HCT116 (cell line): ENCODE measurements at regions not wholly inside any gene's neighbourhood (a gene's known extent, or its start where the extent isn't known, plus 50 kb on each side); places are given as distances from the start of the nearest gene placed in this dataset.

ENCODE experiments used
- ATAC-seq: fragments of 200-7000 bp; cut with Tn5 transposase; 2 replicates; pipeline ENCODE4 v1.9.1; 2020; ENCODE audit warnings: mild to moderate bottlenecking, moderate library complexity
- BruUV-seq: library from RNA; stranded (reverse); fragments of 400-500 nt; replicated peaks from 2 replicates; lab custom pipeline; 2021; lab: Mats Ljungman, UMichigan
- CTCF ChIA-PET: fragments of 300-600 bp; sonication (Branson Sonifier 250); formaldehyde crosslinking; loops from one replicate; lab custom pipeline; 2021; ENCODE audit warnings: antibody characterized with exemption; lab: Charles Lee
- POLR2A ChIA-PET: fragments of 300-600, 350-600 bp; sonication (Branson Sonifier 250); formaldehyde crosslinking; loops from one replicate; lab custom pipeline; 2021; ENCODE audit warnings: antibody characterized with exemption; lab: Charles Lee
- RAD21 ChIA-PET, 2 experiments: fragments of 300-600 bp; sonication (Branson Sonifier 250); formaldehyde crosslinking; loops; one replicate each; lab custom pipeline; 2023; ENCODE audit warnings: low total read pairs in 2 of 2; ENCODE audit not compliant: uncharacterized antibody in 2 of 2, unreplicated experiment in 2 of 2, low non-redundant PET in 1 of 2; lab: Charles Lee
- DNase-seq: peaks from one replicate; pipeline ENCODE4 v3.0.0-alpha.2; 2010; ENCODE audit warnings: low read depth, low spot score
- H2AFZ ChIP-seq: fragments of 200-600 bp; shearing (Covaris generic), sonication (generic); 2 replicates; pipeline ENCODE4 v1.6.1; 2017; ENCODE audit warnings: low read depth, mixed run types, mixed read lengths, antibody characterized with exemption, low read length; ENCODE audit not compliant: poor library complexity, severe bottlenecking
- H3K27ac ChIP-seq: 2 replicates; pipeline ENCODE4 v1.5.1; 2012; ENCODE audit warnings: low read depth, low read length
- H3K27me3 ChIP-seq: fragments of 200-600 bp; sonication (generic); 2 replicates; pipeline ENCODE4 v1.6.1; 2016; ENCODE audit warnings: mixed run types, low read length, mixed read lengths; ENCODE audit not compliant: insufficient read depth
- H3K36me3 ChIP-seq, 2 experiments: fragments of 200-500 bp in 1 of 2; fragments of 200-600 bp in 1 of 2; sonication (Bioruptor generic) in 1 of 2; sonication (generic) in 1 of 2; 2 replicates each; pipeline versions ENCODE4 v1.5.1 to v1.6.1; 2014 to 2016; ENCODE audit warnings: low read length in 2 of 2, inconsistent platforms in 1 of 2, mixed read lengths in 1 of 2, mixed run types in 1 of 2; ENCODE audit not compliant: insufficient read depth in 2 of 2, control insufficient read depth in 1 of 2
- H3K4me1 ChIP-seq, 2 experiments: fragments of 200-600 bp in 1 of 2; sonication (generic) in 1 of 2; 2 replicates each; pipeline versions ENCODE4 v1.5.1 to v1.6.1; 2012 to 2017; ENCODE audit warnings: low read length in 2 of 2, inconsistent platforms in 1 of 2, mild to moderate bottlenecking in 1 of 2, mixed read lengths in 1 of 2, mixed run types in 1 of 2, moderate library complexity in 1 of 2; ENCODE audit not compliant: insufficient read depth in 2 of 2, control insufficient read depth in 1 of 2
- H3K4me2 ChIP-seq: fragments of 200-600 bp; sonication (generic); 2 replicates; pipeline ENCODE4 v1.6.1; 2017; ENCODE audit warnings: mixed run types, low read length, mixed read lengths
- H3K4me3 ChIP-seq, 2 experiments: fragments of 200-600 bp in 1 of 2; sonication (generic) in 1 of 2; replicated peaks in 1 of 2; 2 replicates each; pipeline ENCODE4 v1.5.1; 2011 to 2016; ENCODE audit warnings: low read length in 2 of 2, control low read depth in 1 of 2, low read depth in 1 of 2, mild to moderate bottlenecking in 1 of 2, mixed read lengths in 1 of 2, mixed run types in 1 of 2
- H3K79me2 ChIP-seq: fragments of 200-600 bp; sonication (generic); 2 replicates; pipeline ENCODE4 v1.6.1; 2017; ENCODE audit warnings: mild to moderate bottlenecking, mixed run types, low read length, moderate library complexity, mixed read lengths; ENCODE audit not compliant: insufficient read depth
- H3K9ac ChIP-seq: fragments of 200-600 bp; sonication (generic); 2 replicates; pipeline ENCODE4 v1.6.1; 2016; ENCODE audit warnings: low read length, mixed read lengths
- H3K9me2 ChIP-seq: fragments of 200-600 bp; sonication (generic), shearing (Covaris generic); 2 replicates; pipeline ENCODE4 v1.6.1; 2017; ENCODE audit warnings: mixed run types, mild to moderate bottlenecking, moderate library complexity; ENCODE audit not compliant: insufficient read depth
- H3K9me3 ChIP-seq, 2 experiments: fragments of 200-500 bp in 1 of 2; fragments of 200-600 bp in 1 of 2; sonication (Bioruptor generic) in 1 of 2; sonication (generic) in 1 of 2; 2 replicates each; pipeline ENCODE4 v1.6.1; 2014 to 2017; ENCODE audit warnings: low read length in 2 of 2, mixed read lengths in 2 of 2, inconsistent platforms in 1 of 2, low read depth in 1 of 2, mild to moderate bottlenecking in 1 of 2, mixed run types in 1 of 2, moderate library complexity in 1 of 2; ENCODE audit not compliant: control insufficient read depth in 1 of 2, insufficient read depth in 1 of 2
- H4K20me1 ChIP-seq: fragments of 200-600 bp; sonication (generic), shearing (Covaris generic); 2 replicates; pipeline ENCODE4 v1.6.1; 2017; ENCODE audit warnings: mixed run types, mild to moderate bottlenecking, moderate library complexity; ENCODE audit not compliant: insufficient read depth
- CBX3 ChIP-seq: IDR thresholded peaks from 2 replicates; pipeline ENCODE4 v1.6.1; 2012; ENCODE audit warnings: low read depth
- CEBPB ChIP-seq: IDR thresholded peaks from 2 replicates; pipeline ENCODE4 v1.6.1; 2012; ENCODE audit warnings: low read depth
- CTCF ChIP-seq, 3 experiments: fragments of 200-600 bp in 1 of 3; sonication (generic) in 1 of 3; IDR thresholded peaks in 2 of 3; conservative IDR thresholded peaks in 1 of 3; 2 replicates each; pipeline ENCODE4 v1.5.1; 2012 to 2017; ENCODE audit warnings: low read depth in 2 of 3, low read length in 2 of 3, antibody characterized with exemption in 1 of 3, borderline replicate concordance in 1 of 3, control low read depth in 1 of 3, mild to moderate bottlenecking in 1 of 3, mixed read lengths in 1 of 3, mixed run types in 1 of 3, moderate library complexity in 1 of 3; ENCODE audit not compliant: insufficient read depth in 1 of 3
- ELF1 ChIP-seq: IDR thresholded peaks from 2 replicates; pipeline ENCODE4 v1.6.1; 2012; ENCODE audit warnings: low read depth, borderline replicate concordance
- EZH2 ChIP-seq: fragments of 200-600 bp; sonication (generic); IDR thresholded peaks from 2 replicates; pipeline ENCODE4 v1.6.1; 2017; ENCODE audit warnings: antibody characterized with exemption, mixed run types
- EZH2phosphoT487 ChIP-seq: fragments of 200-600 bp; IDR thresholded peaks from 2 replicates; pipeline ENCODE4 v1.6.1; 2018; ENCODE audit warnings: antibody characterized with exemption, borderline replicate concordance
- FOSL1 ChIP-seq: IDR thresholded peaks from 2 replicates; pipeline ENCODE4 v1.6.1; 2012; ENCODE audit warnings: low read depth
- JUND ChIP-seq: IDR thresholded peaks from 2 replicates; pipeline ENCODE4 v1.6.1; 2012
- POLR2A ChIP-seq: IDR thresholded peaks from 2 replicates; pipeline ENCODE4 v1.7.0; 2011; ENCODE audit warnings: borderline replicate concordance; ENCODE audit not compliant: insufficient read depth, insufficient read length; ENCODE audit errors: extremely low read depth
- RAD21 ChIP-seq: IDR thresholded peaks from 2 replicates; pipeline ENCODE4 v1.6.1; 2012; ENCODE audit warnings: low read depth, mild to moderate bottlenecking
- REST ChIP-seq: IDR thresholded peaks from 2 replicates; pipeline ENCODE4 v1.6.1; 2012; ENCODE audit warnings: low read depth
- SIN3A ChIP-seq: IDR thresholded peaks from 2 replicates; pipeline ENCODE4 v1.6.1; 2012; ENCODE audit warnings: low read depth
- SRF ChIP-seq: IDR thresholded peaks from 2 replicates; pipeline ENCODE4 v1.6.1; 2012; ENCODE audit warnings: low read depth
- YY1 ChIP-seq: IDR thresholded peaks from 2 replicates; pipeline ENCODE4 v1.6.1; 2011; ENCODE audit warnings: low read length, low read depth, moderate library complexity, mild to moderate bottlenecking; ENCODE audit not compliant: insufficient replicate concordance; ENCODE audit errors: extremely low read depth
- ZNF274 ChIP-seq: fragments of 200-500 bp; sonication (Bioruptor generic); IDR thresholded peaks from 2 replicates; pipeline ENCODE4 v1.6.1; 2014; ENCODE audit warnings: mild to moderate bottlenecking, low read depth, low read length, inconsistent platforms
- intact Hi-C: fragments of 100-400 bp; cut with micrococcal nuclease; formaldehyde crosslinking; loops from 2 replicates; pipeline ENCODE4 v1.10.0; 2022

GRCh38 chrX:113330416-113330815, 489.8 kb upstream of the AMOT start:
- no peak overlapping the region for H3K9ac ChIP-seq
- no TSS peak for BruUV-seq
- ChIA-PET POLR2A (no interaction called here), RAD21 (no interaction called here), CTCF (no interaction called here)
- H3K4me3 ChIP-seq = no peak overlapping the region
- DNase-seq (no peak), ATAC-seq (no peak)
- H3K4me1 ChIP-seq = no peaks in the 10 kb centered on the region
- H4K20me1 ChIP-seq = no peaks in the 10 kb centered on the region
- no peaks in the 10 kb centered on the region for H3K27me3 ChIP-seq
- no peak overlapping the region for H3K27ac ChIP-seq
- intact Hi-C loops = no loop called here
- TF ChIP-seq ELF1 (no peak), JUND (no peak), EZH2phosphoT487 (no peak)
- H3K9me2 ChIP-seq = no peaks in the 10 kb centered on the region
- H3K36me3 ChIP-seq = no peaks in the 10 kb centered on the region
- no peak overlapping the region for H2AFZ ChIP-seq
- no peaks in the 10 kb centered on the region for H3K79me2 ChIP-seq
- no peaks in the 10 kb centered on the region for H3K9me3 ChIP-seq
- no peak overlapping the region for H3K4me2 ChIP-seq

DNA sequence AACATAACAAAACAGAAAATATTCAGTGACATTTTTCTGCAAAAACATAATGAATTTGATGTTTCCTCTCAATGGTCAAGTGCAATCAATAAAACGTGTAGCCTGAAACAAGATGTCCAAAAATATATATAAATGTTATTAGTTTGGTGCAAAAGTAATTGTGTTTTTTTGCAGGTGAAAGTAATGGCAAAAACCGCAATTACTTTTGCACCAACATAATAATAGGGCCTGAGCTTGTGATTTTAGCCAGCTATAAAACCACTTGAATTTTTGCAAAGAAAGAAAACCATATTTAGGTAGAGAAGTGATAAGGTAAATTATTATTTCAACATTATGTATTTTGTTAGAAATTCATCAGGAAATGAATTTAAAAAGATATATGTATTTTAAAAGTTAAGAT, 475.3 kb upstream of the AMOT start:
- POLR2A ChIA-PET = no interaction called here
- CTCF ChIA-PET = no interaction called here
- no TSS peak for BruUV-seq
- intact Hi-C loops = no loop called here
- no peak for ATAC-seq
- Histone ChIP-seq H4K20me1 (no peaks in the 10 kb centered on the region), H2AFZ (no peak overlapping the region), H3K36me3 (no peaks in the 10 kb centered on the region), H3K9me3 (no peaks in the 10 kb centered on the region), H3K4me1 (no peaks in the 10 kb centered on the region), H3K9ac (no peak overlapping the region), H3K4me3 (no peak overlapping the region), H3K79me2 (no peaks in the 10 kb centered on the region), H3K4me2 (no peak overlapping the region), H3K27me3 (no peaks in the 10 kb centered on the region), H3K27ac (no peak overlapping the region), H3K9me2 (no peaks in the 10 kb centered on the region)
- no peak for DNase-seq
- RAD21 ChIA-PET = no interaction called here
- no peak for TF ChIP-seq EZH2
- no peak for TF ChIP-seq SRF
- no peak for TF ChIP-seq RAD21
- TF ChIP-seq ELF1 = no peak
- no peak for TF ChIP-seq CBX3
- TF ChIP-seq JUND = no peak
- no peak for TF ChIP-seq POLR2A
- TF ChIP-seq ZNF274 = no peak
- no peak for TF ChIP-seq EZH2phosphoT487
- TF ChIP-seq SIN3A = no peak
- TF ChIP-seq FOSL1 = no peak
- no peak for TF ChIP-seq REST
- no peak for TF ChIP-seq CEBPB
- no peak for TF ChIP-seq CTCF (IDR thresholded peaks at IDR 0.05 in 2 of 3, conservative IDR thresholded peaks at IDR 0.05 in 1 of 3; ENCODE audit: borderline replicate concordance in 1 of 3, insufficient read depth in 1 of 3, low read depth in 2 of 3, low read length in 2 of 3)
- no peak for TF ChIP-seq YY1
